GM18502 (cell line): ENCODE measurements at regions not wholly inside any gene's neighbourhood (a gene's known extent, or its start where the extent isn't known, plus 50 kb on each side); places are given as distances from the start of the nearest gene placed in this dataset.

Experiments used
- ATAC-seq: cut with Tn5 transposase; IDR thresholded peaks from one replicate; pipeline ENCODE4 v1.9.1; 2021; ENCODE audit warnings: mild to moderate bottlenecking; ENCODE audit not compliant: unreplicated experiment, poor library complexity

- no peak for ATAC-seq
Measured at GRCh38 chr12:30874455-30875321, 51.9 kb upstream of the TSPAN11 start.

- ATAC-seq = no peak
Measured at GRCh38 chr12:30870491-30871265, 55.9 kb upstream of the TSPAN11 start.

DNA sequence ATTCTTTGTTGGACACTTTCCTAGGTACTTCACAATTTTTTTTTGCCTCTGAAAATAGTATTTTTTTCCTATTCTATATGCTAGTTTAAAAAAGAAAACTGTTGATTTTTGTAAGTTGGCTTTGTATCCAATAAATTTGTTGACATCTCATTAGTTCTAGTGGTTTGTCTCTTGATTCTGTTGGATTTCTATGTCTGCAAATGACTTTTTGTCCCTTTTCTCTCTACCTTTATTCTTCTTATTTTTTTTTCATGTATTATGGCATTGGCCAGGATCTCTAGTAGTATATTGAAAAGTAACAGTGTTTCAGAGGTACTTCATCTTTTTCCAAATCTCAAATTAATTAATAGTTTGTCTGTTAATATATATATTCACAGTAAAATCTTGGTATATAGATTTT lies 59.1 kb upstream of the TSPAN11 start:
- no peak for ATAC-seq

DNA sequence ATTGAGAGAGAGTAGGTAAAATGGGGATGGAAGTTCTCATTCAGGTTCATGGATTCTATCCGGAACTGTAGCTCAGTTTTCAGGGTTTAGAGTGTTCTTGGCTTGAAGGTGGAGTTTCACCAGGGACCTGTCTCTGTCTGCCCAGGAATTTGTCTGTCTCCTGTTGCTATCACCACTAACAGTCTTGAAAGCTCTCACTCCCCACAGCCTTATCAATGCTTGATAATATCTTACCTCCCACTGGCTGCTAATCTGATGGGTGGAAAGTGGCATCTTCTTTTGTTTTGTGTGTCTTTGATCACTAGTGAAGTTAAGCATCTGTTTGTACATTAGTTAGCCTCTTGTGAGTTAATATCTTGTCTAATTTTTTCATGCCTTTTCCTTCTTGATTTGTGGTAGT lies 60.3 kb upstream of the TSPAN11 start:
- no peak for ATAC-seq

- ATAC-seq = no peak
Measured at GRCh38 chr12:30863839-30864238, 62.7 kb upstream of the TSPAN11 start.

DNA sequence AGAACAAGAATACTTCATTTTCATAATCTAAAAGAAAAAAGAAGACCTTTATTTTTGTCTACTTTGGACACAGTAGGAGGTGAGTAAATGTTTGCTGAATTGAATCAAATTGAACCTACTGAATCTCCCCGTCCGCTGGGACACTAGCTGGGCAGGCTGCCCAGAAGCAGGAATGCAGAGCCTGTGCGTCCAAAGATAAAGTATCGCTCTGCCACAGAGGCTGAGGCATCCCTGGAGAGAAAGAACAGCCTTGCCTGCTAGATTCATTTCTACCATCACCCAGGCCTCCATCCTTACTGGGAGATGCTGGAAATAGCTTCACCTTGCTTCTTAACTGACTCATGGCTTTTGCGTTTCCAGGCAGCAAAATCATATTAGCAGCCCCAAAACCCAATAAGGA lies 64.1 kb upstream of the TSPAN11 start:
- no peak for ATAC-seq

DNA sequence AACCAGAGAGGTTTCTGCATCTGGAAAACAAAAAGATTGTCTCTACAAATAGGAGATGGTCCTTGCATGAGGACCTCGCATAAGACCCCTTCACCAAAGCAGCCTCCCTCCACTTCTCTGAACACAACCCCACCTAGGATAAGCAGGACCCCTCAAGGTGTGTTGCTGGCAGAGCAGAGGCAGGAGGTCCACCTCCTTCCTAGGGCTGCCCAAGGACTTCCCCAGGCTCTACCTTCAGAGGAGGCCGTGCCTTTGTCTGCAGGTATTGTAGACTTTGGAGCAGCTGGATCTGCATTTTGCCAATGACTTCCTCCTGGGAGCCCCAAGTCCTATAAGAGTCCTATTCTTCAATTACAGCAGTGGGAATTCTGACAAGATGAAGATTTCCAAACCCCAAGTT lies 67.3 kb upstream of the TSPAN11 start:
- no peak for ATAC-seq

DNA sequence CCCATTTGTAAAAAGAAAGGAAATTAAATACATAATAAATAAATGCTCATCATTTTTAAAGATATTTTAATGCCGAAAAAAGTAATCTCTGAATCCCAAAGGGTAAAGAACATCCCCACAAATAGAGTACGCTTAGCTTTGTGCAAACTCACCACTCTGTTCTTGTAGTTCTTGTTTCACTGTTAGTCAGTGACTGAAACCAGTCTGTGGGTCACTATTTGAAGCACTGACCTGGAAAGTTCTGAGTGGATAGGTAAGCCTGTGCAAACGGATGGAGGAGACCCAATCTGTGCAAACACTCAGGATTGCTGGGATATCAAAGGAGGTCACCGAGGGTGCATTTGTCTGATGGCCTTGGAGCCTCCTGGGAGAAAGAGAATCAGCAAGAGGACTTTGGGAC lies 68.1 kb upstream of the TSPAN11 start:
- no peak for ATAC-seq

GRCh38 chr12:30853561-30854133 lies 72.9 kb upstream of the TSPAN11 start:
- no peak for ATAC-seq

- ATAC-seq = no peak
Measured at GRCh38 chr12:30850684-30851083, 75.9 kb upstream of the TSPAN11 start.

GRCh38 chr12:30847259-30847658 lies 79.3 kb upstream of the TSPAN11 start:
- no peak for ATAC-seq

- no peak for ATAC-seq
Measured at GRCh38 chr12:30846776-30847175, 79.8 kb upstream of the TSPAN11 start.

DNA sequence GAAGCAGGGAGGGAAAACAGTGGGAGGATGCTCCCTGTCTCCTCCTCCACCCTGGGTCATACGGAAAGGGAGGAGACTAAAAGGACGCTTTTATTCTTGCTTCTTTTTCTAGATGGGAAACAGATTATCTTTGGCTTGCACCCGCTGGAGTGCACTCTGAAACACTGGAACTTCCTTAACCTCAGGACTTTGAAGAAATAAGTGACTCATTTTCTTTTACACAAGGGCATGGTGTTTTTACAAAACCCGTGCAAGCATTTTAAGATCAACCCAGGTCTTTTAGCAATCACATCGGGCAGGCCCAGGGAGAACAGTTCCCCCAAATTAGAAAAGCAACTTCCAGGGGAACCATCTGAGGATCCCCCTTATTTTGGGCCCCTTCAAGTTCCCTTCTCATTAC lies 80.9 kb upstream of the TSPAN11 start:
- no peak for ATAC-seq

- no peak for ATAC-seq
Measured at GRCh38 chr12:30843211-30843610, 83.3 kb upstream of the TSPAN11 start.

DNA sequence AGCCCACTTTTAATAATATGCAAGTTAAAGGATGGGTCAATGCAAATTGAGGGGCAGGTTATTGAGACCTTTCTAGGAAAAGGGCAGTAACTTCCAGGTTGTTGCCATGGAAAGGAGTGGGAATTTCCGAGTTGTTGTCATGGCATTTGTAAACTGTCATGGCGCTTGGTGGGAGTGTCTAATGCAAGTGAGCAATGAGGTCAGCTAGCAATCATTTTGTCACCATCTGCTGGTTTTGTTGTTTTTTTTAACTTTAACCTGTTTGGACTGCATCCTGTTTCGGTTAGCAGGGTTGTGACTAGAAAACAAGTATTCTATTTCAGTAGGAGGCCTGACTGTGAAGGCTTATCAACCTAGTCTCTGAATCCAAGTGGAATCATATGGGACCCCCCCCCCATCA lies 85.8 kb upstream of the TSPAN11 start:
- ATAC-seq = no peak

DNA sequence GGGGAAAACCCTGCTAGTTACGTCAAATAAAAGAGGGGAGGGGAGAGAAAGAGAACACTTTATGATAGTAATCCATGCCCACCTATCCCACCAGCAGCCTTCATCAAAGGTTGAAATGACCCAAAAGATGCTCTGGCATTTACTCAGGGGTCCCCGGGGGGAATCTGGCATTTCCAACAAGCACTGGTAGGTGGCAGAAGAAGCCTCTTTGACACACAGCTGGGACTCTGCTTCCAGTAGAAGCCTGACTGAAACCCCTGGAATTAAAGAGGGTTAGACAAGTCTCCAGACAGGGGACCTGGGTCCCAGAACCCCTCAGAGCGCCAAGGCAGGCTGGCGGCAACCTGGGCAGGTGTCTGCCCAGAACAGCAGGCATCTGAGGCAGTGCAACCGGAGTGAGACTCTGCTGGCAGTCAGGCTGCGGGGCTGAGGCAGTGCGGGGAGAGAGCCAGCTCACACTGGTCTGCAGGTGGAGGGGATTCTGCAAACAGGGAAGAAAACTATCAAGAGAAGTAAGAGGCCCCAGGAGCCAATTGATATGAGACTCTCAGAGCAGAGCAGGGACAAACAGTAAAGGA lies 85.0 kb upstream of the CAPRIN2 start:
- ATAC-seq = no peak

- ATAC-seq = no peak
Measured at GRCh38 chr12:30837595-30837994, 82.8 kb upstream of the CAPRIN2 start.

DNA sequence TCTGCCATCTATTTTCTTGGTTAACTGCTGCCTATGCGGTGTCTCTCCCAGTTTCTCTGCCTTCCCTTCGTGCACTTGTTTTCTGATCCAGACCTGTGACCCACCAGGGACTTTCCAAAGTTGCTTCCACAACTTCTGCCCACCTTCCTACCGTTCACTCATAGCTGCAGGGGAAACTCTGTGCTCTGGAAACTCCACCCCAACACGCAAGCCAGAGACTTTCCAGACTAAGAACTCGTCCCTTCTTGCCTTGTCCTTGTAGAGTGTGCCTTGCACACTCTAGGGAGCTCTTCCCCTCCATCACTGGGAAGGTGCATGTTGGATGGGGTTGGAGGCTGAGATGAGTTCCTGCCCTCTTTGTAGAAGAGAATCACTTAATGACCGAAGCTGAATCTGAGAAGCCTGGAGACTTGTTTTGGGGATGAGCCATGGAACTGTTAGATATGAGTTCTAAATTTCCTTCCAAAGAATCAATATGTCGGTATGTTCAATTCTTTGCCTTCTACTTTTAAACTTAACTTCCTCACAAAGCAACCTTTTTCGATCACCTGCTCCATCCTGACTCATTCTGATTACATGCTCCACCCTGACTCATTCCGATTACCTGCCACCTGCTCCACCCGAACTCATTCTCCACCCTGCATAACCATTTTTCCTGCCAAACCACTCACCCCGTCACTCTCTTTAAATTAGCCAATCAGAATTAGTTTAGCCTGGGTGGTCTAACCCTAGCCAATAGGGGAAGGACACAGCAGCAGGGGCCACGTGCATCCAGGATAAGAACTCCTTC lies 82.1 kb upstream of the CAPRIN2 start:
- ATAC-seq = no peak

- ATAC-seq = no peak
Measured at GRCh38 chr12:30835216-30835615, 80.5 kb upstream of the CAPRIN2 start.

DNA sequence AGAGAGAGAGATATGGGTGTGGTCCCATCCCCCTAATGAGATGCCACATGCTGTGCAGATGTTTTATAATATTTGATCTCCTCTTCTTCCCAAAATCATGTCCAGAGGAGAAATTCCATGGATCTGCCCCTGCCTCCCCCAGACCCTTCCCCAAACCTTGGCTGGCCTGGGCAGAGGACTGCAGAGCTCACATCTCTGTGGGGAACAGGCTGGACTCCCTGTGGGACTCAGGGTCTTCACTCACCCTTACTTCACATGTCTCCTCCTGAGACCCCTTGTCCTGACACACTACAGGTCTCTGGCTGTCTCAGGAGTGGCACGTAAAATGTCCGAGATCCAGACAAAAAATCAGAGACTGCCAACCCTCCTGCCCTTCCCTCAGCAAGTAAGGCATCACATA lies 76.0 kb upstream of the CAPRIN2 start:
- ATAC-seq = no peak
